Keratinocyte (primary cell): ENCODE measurements at regions not wholly inside any gene's neighbourhood (a gene's known extent, or its start where the extent isn't known, plus 50 kb on each side); places are given as distances from the start of the nearest gene placed in this dataset.

Experiments used
- EZH2 ChIP-seq: IDR thresholded peaks from one replicate; pipeline ENCODE4 v1.6.1; 2012; ENCODE audit warnings: inconsistent platforms, mild to moderate bottlenecking, low read length, moderate library complexity
- TF ChIP-seq, protein P1 (sequence below), 3 experiments: IDR thresholded peaks in 1 of 3; conservative IDR thresholded peaks in 1 of 3; optimal IDR thresholded peaks in 1 of 3; 2 replicates in 2 of 3; 3 replicates in 1 of 3; pipeline versions ENCODE3 to v1.5.1; 2011; ENCODE audit warnings: low read length in 3 of 3, mild to moderate bottlenecking in 3 of 3, moderate library complexity in 2 of 3, control low read depth in 1 of 3, inconsistent platforms in 1 of 3; ENCODE audit not compliant: insufficient read depth in 2 of 3; ENCODE audit errors: extremely low read depth in 1 of 3

GRCh38 chr3:177811835-177812234 is 614.6 kb upstream of the TBL1XR1 start:
- TF ChIP-seq, protein P1, sequence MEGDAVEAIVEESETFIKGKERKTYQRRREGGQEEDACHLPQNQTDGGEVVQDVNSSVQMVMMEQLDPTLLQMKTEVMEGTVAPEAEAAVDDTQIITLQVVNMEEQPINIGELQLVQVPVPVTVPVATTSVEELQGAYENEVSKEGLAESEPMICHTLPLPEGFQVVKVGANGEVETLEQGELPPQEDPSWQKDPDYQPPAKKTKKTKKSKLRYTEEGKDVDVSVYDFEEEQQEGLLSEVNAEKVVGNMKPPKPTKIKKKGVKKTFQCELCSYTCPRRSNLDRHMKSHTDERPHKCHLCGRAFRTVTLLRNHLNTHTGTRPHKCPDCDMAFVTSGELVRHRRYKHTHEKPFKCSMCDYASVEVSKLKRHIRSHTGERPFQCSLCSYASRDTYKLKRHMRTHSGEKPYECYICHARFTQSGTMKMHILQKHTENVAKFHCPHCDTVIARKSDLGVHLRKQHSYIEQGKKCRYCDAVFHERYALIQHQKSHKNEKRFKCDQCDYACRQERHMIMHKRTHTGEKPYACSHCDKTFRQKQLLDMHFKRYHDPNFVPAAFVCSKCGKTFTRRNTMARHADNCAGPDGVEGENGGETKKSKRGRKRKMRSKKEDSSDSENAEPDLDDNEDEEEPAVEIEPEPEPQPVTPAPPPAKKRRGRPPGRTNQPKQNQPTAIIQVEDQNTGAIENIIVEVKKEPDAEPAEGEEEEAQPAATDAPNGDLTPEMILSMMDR (optimal IDR thresholded peaks at IDR 0.05 in 1 of 3, IDR thresholded peaks at IDR 0.05 in 1 of 3, conservative IDR thresholded peaks at IDR 0.05 in 1 of 3; ENCODE audit: extremely low read depth in 1 of 3, insufficient read depth in 2 of 3, low read length in 3 of 3): no peak
- TF ChIP-seq EZH2: no peak
